ENCODE measurements at regions not wholly inside any gene's neighbourhood (a gene's known extent, or its start where the extent isn't known, plus 50 kb on each side); places are given as distances from the start of the nearest gene placed in this dataset.
"Not testable (repeated sequence)": the region's sequence is repeated elsewhere in the genome, so short reads cannot be mapped to it uniquely, and the experiment has no call there.

DNA sequence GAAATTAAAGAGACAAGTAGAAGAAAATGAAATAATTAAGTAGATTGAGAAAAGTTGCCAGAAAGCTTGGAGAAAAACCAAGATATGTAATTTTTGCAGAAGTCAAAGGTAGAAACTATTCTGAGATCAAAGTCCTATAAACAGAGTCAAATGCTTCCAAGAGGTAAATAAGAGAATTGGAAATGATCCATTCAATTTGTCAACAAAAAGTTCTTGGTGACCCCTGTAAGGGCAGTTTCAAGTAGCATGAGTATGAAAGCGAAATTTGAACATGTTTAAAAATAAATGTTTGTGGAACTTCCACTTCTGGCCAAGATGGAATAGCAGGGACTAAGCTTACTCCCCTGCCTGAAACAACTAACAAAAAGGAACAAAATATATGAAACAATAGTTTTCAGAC lies 562.0 kb downstream of the SMARCA1 start:
- no peak for DNase-seq (ENCODE audit: low spot score)

DNA sequence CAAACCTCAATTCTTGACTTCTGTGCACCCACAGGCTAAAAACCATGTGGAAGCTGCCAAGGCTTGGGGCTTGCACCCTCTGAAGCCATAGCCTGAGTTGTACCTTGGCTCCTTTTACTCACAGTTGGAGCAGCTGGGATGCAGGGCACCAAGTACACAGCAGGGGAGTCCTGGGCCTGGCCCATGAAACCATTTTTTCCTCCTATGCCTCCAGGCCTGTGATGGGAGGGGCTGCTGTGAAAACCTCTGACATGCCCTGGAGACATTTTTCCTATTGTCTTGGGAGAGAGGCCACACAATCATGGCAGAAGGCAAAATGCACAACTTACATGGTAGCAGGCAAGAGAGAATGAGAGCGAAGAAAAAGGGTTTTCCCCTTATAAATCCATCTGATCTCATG lies 568.6 kb downstream of the SMARCA1 start:
- not testable (repeated sequence) for DNase-seq (ENCODE audit: low spot score)

DNA sequence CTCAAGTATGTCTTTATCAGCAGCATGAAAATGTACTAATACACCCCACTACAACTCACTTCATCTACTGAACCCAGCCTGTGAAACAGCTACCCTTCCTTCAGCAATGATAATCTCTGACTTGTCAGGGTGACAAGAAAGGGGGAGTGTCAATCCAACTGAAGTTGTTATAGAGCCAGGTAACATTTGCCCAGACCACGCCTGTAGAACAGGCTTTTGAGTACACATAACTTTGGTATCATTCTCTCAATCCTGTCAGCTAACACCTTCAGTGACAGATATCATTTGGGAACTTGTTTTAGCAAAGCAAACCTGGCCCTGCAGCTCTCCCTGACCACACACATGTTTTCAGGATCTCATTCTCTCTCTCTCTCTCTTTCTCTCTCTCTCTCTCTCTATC lies 592.2 kb downstream of the SMARCA1 start:
- no peak for DNase-seq (ENCODE audit: low spot score)

DNA sequence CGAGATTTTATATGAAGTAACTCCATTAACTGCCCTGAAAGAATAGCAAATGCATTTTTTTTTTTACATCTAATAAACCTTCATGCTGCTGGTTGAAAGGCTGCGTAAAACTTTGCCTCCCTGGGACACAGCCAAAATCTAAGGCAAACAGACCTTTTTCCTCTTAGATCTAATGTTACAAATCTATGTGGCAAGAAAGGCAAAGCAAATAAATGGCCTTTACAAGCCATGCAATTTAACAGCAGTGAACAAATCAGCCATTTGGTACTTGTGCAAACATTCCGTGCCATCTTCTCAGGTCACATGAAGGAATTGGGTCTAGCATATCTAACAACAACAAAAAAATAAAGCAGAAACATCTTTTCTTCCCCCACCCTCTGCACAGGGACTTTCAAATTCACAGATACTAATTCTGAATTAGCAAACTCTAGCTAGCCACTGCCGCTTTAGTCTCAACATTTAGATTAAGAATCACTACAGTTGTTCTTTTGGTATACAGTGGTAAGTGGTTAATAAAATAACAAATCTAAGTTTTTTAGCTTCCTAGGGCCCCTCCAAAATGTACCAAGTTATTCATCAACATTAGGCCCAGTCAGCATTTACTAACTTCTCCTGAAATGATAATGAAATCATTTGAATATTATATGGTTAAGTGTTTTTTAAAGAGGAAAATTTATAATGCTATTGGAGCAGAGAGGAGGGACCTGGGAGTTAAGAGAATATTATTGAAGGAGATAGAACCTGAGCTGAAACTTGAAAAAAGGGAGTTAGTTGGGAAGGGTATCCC lies 593.8 kb downstream of the SMARCA1 start:
- DNase-seq (ENCODE audit: low spot score): no peak

DNA sequence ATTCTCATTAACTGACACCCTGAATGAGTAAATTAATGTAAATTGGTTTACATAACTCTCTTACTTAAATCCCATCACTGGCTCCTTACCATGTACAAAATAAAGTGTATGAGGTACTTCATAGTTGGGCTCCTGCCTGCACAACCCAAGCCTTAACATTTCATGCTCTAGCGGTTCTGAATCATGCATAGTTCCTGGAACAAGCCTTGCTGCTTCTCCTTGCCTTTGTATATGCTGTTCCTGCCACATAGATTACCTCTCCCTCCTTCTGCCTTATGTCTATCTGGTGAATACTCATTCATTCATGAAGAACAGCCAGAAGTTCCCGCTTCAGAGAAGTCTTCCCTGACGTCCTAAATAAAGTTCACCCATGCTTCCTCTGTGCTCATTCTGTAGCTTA lies 594.7 kb downstream of the SMARCA1 start:
- DNase-seq (ENCODE audit: low spot score): no peak

DNA sequence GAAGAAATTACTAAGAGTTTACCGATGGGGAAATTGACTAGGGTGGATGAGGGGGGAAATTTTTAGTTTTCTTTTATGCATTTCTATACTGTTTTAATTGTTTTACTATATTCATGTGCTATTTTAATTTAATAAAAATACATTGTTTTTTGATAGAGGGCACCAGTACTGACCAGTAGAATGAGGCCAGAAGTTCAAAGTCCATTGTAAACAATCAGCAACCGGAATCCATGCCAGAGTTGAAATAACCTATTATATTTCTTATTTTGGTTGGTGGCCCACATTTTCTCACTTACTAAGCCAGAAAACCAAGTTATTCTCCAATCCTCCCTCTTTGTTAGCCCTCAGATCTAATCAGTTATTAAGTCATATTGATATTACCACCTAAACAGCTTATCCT lies 595.9 kb downstream of the SMARCA1 start:
- DNase-seq (ENCODE audit: low spot score): no peak

DNA sequence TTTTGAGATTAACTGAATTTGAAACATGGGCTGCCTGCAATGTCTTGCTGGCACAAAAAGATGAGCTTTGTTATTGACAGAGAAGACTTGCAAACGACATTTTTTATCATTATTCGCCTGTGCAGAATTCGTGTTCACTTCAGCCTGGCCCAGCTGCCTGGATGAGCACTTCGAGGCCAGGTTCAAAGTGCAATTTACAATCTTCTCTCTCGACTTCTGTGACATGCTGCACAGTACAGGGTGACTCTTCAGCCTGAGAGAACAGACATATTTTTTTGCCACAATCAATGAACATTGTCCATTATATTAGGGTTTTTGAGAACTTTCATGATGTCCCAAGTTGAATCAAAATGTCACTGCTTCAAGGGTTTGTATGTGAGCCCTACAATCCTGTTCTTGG lies 616.5 kb downstream of the SMARCA1 start:
- no peak for DNase-seq (ENCODE audit: low spot score)

DNA sequence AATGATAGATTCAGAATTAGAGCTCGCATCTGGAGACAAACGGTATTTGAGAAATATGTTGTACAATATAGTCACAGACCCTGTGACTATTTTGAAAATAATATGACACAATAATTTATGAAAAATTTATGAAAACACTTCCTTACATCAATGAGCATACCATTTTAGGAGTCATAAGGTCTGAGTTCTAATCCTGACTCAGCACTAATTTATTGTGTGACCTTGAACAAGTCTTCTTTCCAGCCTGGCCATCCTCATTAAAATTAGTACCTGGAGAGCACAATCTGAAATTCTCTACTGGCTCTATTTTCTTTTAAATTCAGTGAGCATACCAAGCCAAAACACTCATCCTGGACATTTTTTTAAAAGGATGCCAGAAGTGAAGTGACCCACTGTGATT lies 622.3 kb downstream of the SMARCA1 start:
- DNase-seq (ENCODE audit: low spot score): no peak

DNA sequence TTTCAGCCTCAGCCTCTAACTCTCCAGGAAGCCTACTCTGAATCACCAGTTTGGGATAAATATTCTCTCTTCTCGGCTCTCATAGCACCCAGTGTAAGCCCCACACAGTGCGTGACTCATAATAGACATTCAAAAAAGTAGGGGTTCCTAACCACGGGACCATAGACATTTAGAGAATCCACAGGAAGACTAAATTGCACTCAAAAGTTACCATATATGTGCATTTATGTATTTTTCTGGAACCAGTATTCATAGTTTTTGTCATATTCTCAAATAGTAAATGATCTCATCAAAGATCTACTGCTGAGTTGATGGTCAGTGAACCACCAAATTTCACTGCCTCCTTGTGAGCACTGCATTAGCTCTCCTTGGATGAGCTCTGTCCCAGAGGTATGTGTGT lies 625.7 kb downstream of the SMARCA1 start:
- no peak for DNase-seq (ENCODE audit: low spot score)

DNA sequence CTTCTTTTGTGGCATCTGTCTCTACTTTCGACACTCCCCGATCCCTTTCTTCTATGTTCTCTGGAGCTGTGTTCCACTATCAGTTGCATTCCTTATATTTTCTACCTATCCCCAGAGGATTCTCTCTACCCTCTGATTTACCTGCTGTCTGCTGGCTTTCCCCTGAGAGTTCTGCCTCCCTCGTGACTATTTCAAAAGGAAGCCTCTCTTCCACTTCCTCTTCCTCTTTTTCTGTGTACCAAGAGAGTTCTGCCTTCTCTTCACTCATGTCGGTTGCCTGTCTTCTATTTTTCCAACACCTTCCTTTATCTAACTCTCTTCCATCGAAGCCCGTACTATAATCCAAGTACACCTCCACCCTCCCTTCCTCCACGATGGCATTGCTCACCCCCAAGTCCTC lies 631.7 kb downstream of the SMARCA1 start:
- no peak for DNase-seq (ENCODE audit: low spot score)

DNA sequence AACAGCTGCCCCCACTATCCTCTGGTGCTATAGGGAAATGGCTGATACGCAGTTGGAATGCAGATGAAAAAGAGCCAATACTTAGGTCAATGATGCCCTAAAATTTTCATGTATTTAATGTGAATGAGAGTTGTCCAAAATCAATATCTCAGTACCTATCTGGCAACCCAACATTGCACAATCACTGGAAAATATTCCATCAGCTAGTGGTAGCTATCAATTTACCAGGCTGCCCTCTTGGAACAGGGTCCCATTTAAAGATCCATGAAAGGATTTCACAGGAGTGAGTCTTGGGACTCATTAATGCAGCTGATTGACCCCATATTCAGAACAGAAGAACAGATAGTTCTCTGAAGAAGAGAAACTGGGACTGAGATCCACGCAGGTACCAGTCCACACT lies 638.9 kb downstream of the SMARCA1 start:
- DNase-seq (ENCODE audit: low spot score): no peak

DNA sequence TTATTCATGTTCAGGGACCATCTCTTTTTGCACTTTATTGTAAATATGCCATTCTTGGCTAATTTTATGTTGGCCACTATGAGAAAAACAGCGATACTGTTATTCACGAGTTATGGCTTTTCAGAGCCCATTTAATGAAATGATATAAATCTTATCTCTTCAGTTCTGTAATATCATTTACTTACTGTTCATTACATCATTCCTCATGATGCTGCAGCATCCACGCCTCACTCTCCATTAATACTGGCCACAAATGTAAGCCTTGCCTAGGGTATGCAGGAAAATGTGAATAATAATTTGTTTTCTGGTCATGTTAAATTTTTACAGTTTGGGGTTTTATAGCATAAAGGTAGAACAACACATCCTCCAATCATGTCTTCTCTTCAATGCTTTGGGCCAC lies 639.6 kb downstream of the SMARCA1 start:
- no peak for DNase-seq (ENCODE audit: low spot score)

DNA sequence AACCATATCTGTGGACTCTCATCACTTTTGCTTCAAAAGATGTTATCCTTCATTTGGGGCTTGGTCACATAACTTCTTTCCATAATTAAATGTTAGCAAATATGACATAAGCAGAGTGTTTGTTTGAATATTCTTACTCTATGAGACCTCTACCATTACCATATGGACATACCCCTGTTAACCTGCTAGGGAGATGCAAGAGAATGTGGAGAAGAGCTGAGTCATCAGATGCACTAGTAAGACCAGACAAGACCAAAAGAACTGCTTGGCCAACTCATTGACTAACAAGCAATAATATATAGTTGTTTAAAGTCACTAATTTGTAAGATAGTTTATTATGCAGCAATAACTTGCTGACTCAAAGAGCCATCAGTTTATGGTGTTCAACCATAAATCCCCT lies 652.9 kb downstream of the SMARCA1 start:
- DNase-seq (ENCODE audit: low spot score): no peak

DNA sequence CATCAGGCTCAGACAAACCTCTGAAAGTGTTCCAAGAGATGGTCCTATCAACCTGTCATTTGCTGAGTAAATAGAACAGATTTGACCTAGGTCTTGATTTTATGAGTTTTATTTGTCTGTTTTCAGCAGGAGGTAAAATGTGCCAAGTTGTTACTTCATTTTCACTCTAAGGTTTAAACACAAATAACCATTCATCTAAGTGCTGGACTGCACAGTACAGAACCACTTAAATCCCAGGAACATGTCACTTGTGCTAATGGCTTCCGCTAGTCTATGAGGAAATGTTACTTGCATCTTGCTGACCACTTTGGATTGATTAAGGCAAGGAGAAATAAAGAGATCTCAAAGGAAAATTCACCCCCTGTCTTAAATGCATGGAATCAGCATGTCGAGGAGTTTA lies 660.7 kb downstream of the SMARCA1 start:
- no peak for DNase-seq (ENCODE audit: low spot score)

DNA sequence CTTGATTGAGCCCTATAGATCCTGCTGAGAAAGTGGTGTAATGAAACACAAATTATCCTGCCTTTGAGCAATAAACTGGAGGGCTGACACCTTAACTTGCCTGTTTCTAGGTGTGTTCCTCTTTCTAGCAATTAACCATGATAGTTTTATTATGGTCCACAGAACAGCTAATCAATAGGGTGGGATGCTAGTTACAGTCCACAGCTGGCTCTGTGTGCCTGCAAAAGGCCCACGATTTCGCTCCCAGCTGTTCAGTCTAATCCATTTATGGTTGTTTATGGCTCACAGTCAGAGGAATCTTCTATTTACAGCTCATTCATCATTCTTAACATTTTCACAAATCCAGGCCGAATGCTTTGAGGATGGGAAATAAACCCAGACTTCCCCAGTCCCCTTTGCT lies 674.9 kb downstream of the SMARCA1 start:
- DNase-seq (ENCODE audit: low spot score): no peak

DNA sequence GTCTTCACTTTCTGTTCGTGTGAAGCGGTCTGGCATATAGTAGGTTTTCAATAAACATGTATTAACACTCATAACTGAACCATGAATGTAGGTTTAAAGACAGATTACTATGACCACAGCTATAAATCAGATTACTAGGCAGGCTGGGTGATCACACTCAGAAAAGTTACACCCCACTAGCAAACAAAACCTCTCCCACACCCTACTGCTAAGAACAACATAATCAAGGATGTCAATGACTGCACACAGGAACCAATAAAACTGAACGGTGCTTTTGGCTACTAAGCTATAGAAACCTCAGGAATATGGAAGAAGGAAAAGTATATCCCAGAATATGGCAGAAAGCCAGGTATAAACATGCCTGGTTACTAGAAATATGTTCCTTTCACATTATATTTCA lies 676.9 kb downstream of the SMARCA1 start:
- no peak for DNase-seq (ENCODE audit: low spot score)

DNA sequence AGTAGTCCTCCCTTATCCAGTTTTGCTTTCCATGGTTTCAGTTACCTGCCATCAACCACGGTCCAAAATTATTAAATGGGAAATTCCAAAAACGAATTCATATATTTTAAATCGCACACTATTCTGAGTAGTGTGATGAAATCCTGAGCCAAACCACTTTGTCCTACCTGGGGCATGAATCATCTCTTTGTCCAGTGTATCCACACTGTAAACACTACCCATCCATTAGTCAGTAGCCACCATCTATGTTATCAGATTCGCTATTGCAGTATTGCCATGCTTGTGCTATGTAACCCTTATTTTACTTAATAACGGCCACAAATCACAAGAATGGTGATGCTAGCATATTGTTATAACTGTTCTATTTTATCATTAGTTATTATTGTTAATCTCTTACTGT lies 704.6 kb downstream of the SMARCA1 start:
- DNase-seq (ENCODE audit: low spot score): no peak

DNA sequence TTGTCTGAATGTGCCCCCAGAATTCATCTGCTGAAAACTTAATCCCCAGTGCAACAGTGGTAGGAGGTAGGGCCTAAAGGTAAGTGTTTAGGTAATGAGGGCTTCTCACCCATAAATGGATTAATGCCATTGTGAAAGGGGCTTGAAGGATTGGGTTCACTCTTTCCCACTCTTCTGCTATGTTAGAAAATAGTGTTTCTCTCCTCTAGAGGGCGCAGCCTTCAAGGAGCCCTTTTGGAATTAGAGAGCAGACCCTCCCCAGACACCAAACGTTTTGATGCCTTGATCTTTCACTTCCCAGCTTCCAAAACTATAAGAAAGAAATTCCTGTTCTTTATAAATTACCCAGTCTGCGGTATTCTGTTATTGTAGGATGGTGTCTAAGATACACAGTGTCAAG lies 706.4 kb downstream of the SMARCA1 start:
- no peak for DNase-seq (ENCODE audit: low spot score)

DNA sequence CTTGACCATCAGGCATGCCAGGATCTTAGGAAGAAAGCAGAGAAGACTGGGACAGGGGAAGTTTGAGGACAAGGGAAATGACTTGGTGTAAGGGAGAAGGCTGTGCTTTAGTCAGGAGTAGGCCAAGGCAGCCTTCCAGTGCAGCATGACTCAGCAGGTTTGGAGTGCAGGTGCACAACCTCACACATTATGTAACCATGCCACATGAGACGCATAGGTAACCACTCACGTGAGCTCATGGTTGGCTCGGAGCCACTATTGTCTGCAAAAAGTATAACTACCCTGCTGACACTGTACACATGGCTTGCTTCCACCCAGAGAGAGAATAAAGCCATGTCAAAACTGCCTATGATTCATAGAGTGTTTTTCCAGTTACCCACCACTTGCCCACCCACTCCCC lies 715.9 kb downstream of the SMARCA1 start:
- no peak for DNase-seq (ENCODE audit: low spot score)

DNA sequence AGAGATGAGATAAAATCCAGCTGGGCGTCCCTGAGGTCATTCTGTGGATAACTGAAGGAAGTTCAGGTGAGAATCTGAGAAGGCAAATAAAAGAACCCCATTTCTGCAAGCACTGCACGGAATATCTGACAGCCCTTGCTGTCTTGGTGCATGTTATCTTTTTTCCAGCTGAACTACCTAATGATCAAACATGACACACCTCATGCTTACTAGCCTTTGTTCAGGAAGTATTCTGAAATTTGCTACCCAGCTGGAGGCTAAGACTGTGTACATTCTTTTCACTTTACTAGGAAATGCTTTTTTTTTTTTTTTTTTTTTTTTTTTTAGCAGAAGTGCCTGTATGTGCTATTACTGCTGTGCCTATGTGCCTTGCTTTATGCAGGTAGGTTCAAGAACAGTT lies 718.1 kb downstream of the SMARCA1 start:
- DNase-seq (ENCODE audit: low spot score): no peak

DNA sequence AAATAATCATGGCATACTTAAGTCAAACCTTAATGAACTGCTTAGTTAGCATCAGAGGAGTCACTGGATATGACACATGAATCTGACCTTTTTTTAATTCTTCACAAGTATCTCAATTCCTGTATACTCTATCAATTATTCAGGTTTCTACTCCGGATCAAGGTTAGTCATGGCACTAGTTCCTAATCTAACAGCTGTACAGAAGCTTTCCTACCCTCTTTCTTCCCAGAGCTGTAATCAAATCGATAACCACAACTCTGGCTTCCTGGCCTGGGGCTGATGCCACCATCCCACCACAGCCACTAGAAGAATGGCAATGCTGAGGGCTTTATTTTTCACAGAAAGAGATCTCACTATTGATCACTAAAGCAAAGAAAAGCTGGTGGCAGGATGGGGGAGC lies 718.5 kb downstream of the SMARCA1 start:
- DNase-seq (ENCODE audit: low spot score): no peak

DNA sequence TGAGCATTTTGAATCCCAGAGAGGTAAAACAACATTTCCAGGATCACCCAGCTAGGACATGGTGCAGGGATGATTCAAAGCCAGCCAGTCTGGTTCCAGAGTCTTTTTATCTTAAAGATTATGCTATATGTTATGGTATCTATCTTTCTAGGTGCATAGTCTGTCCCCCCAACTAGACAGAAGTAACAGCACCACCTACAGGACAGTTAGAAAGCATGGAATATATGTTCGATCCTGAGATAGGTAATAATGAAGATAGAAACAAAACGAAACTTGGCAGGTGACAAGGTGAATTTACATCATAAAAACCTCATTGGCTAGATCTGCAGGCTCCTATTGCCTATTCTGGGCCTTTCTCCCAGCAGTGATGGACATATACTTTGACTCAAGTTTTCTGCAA lies 723.2 kb downstream of the SMARCA1 start:
- DNase-seq (ENCODE audit: low spot score): peak; percentile 25

DNA sequence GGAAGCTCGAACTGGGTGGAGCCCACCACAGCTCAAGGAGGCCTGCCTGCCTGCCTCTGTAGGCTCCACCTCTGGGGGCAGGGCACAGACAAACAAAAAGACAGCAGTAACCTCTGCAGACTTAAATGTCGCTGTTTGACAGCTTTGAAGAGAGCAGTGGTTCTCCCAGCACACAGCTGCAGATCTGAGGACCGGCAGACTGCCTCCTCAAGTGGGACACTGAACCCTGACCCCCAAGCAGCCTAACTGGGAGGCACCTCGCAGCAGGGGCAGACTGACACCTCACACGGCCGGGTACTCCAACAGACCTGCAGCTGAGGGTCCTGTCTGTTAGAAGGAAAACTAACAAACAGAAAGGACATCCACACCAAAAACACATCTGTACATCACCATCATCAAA lies 730.9 kb upstream of the ACTRT1 start:
- DNase-seq (ENCODE audit: low spot score): not testable (repeated sequence)

DNA sequence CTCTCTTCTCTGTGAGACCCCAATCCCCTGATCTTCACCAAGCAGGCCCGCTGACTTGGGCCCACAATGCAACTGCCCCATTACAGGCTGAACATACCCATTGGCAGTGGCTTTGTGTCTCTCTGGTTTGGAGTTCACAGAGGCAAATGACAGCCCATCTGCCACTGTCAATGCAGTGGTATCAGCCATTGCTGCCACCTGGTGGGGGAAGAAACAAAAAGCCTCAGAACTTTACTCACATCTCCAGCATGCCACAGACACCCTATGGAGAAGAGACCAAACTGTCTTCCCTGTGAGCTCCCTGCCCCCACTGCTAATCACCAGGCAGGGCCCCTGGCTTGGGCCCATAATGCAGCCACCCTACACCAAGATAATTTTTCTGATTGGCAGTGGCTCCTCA lies 729.3 kb upstream of the ACTRT1 start:
- peak; percentile 17 for DNase-seq (ENCODE audit: low spot score)

DNA sequence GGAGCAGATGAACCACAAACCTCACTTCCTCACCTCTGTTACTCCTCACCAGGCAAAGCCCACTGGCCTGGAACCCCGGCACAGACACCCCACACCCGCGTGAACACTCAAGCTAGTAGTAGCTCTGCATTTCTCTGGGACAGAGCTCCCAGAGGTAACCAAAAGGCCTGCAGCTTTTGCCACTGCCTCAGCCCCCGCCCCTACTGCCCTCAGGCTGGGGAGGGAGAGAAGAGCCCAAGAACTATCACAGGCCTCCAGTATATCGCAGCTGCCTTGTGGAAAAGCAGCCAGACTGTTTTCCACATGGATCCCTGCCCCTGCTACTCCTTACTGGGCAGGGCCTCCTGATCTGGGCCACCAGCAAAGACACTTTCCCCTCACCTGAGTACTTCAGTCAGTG lies 728.7 kb upstream of the ACTRT1 start:
- DNase-seq (ENCODE audit: low spot score): no peak
